ENCODE measurements at regions not wholly inside any gene's neighbourhood (a gene's known extent, or its start where the extent isn't known, plus 50 kb on each side); places are given as distances from the start of the nearest gene placed in this dataset.

DNA sequence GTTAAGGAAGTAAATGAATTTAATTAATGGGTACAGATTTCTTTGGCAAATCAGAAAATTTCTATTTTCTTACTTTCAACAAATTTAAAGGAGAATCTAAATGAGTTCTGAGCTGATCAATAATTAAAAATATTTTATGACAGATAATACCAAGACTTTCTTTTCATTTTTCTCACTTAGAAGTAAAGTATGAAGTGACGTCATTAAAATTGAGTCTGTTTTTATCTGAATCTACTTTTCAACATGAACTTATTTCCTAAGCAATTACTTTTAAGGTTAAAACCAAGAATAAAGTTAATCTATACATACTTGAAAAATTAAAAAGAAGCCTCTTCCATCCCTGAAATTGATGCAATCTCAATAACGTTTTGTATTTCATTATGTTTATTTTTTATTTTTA, 552.8 kb upstream of the ST8SIA4 start:
- Histone ChIP-seq H3K9ac (ENCODE audit: extremely low read depth, insufficient read length, low read length) (no peak overlapping the region), H2AK5ac (ENCODE audit: insufficient read length, low read length) (no peak overlapping the region), H3K4me2 (ENCODE audit: insufficient read depth, insufficient read length, low read length) (no peak overlapping the region), H2BK120ac (ENCODE audit: low read depth, low read length, poor library complexity, severe bottlenecking) (no peak overlapping the region), H3K4ac (ENCODE audit: low read depth, low read length) (no peak overlapping the region), H3K79me2 (ENCODE audit: insufficient read depth, low read length) (no peaks in the 10 kb centered on the region), H4K8ac (replicated peaks; ENCODE audit: insufficient read length, low read depth, low read length) (no peak overlapping the region), H2AFZ (ENCODE audit: low read length) (no peak overlapping the region), H3K9me3 (ENCODE audit: control insufficient read depth, low read depth, low read length) (no peaks in the 10 kb centered on the region), H2BK5ac (ENCODE audit: insufficient read length, low read length) (no peak overlapping the region), H3T11ph (ENCODE audit: low read length) (no peak overlapping the region), H2BK12ac (ENCODE audit: insufficient read length, low read depth, low read length) (no peak overlapping the region), H3K14ac (ENCODE audit: insufficient read depth, low read length) (no peak overlapping the region), H3K56ac (ENCODE audit: insufficient read length, low read depth, low read length) (no peak overlapping the region), H3K23me2 (ENCODE audit: insufficient read length, low read depth, low read length, poor library complexity, severe bottlenecking) (no peaks in the 10 kb centered on the region), H3K79me1 (ENCODE audit: insufficient read depth, low read depth, low read length, poor library complexity, severe bottlenecking) (no peaks in the 10 kb centered on the region), H4K20me1 (ENCODE audit: control insufficient read depth, insufficient read depth, insufficient read length) (no peaks in the 10 kb centered on the region), H3K18ac (ENCODE audit: insufficient read length, low read depth, low read length) (no peak overlapping the region), H4K91ac (ENCODE audit: insufficient read length, low read depth, low read length) (no peak overlapping the region), H3K23ac (ENCODE audit: insufficient read length, low read depth, low read length) (no peak overlapping the region), H3K4me1 (ENCODE audit: insufficient read depth, low read length) (no peaks in the 10 kb centered on the region; the same call in 1 of the 2 replicates), H3K27me3 (ENCODE audit: insufficient read depth, low read length) (no peaks in the 10 kb centered on the region), H2BK15ac (ENCODE audit: low read depth, low read length) (no peak overlapping the region), H2BK20ac (ENCODE audit: low read depth, low read length, poor library complexity, severe bottlenecking) (no peak overlapping the region), H3K27ac (ENCODE audit: insufficient read length, low read depth, low read length) (no peak overlapping the region), H4K5ac (ENCODE audit: insufficient read length, low read depth, low read length) (no peak overlapping the region)
- TF ChIP-seq, protein P1, sequence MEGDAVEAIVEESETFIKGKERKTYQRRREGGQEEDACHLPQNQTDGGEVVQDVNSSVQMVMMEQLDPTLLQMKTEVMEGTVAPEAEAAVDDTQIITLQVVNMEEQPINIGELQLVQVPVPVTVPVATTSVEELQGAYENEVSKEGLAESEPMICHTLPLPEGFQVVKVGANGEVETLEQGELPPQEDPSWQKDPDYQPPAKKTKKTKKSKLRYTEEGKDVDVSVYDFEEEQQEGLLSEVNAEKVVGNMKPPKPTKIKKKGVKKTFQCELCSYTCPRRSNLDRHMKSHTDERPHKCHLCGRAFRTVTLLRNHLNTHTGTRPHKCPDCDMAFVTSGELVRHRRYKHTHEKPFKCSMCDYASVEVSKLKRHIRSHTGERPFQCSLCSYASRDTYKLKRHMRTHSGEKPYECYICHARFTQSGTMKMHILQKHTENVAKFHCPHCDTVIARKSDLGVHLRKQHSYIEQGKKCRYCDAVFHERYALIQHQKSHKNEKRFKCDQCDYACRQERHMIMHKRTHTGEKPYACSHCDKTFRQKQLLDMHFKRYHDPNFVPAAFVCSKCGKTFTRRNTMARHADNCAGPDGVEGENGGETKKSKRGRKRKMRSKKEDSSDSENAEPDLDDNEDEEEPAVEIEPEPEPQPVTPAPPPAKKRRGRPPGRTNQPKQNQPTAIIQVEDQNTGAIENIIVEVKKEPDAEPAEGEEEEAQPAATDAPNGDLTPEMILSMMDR (conservative IDR thresholded peaks at IDR 0.05) = no peak
- Mint-ChIP-seq H3K27me3 (ENCODE audit: low read depth) (no peaks in the 10 kb centered on the region), H3K4me1 (peaks cover 5% of the 10 kb centered on the region in 2 experiments), H3K4me3 (no peak overlapping the region), H3K36me3 (ENCODE audit: insufficient read depth in 1 of 3, low read depth in 3 of 3) (peaks cover 0 to 2% (median 0%) of the 10 kb centered on the region in 3 experiments; a peak in 1 of 7 replicates), H3K9me3 (no peaks in the 10 kb centered on the region; a peak in 1 of 5 replicates), H3K27ac (no peak overlapping the region; a peak in 1 of 7 replicates)
- WGBS (ENCODE audit: extremely low coverage, insufficient read length, low lambda C conversion rate) = no CpG with 5 or more reads among the region's 2 CpGs
- no peak for DNase-seq

All from H9 (cell line).